ENCODE measurements at regions not wholly inside any gene's neighbourhood (a gene's known extent, or its start where the extent isn't known, plus 50 kb on each side); places are given as distances from the start of the nearest gene placed in this dataset.

- TF ChIP-seq CTCF (IDR thresholded peaks at IDR 0.05) = no peak
- no peak for TF ChIP-seq POLR2A (IDR thresholded peaks at IDR 0.05)
Observed at GRCh38 chr13:89584058-89584620, 1763.3 kb upstream of the MIR17HG start.

Measured in esophagus squamous epithelium (tissue), 4 donors.